ENCODE measurements at regions not wholly inside any gene's neighbourhood (a gene's known extent, or its start where the extent isn't known, plus 50 kb on each side); places are given as distances from the start of the nearest gene placed in this dataset.

GRCh38 chr1:230490436-230490835 is 64.3 kb upstream of the PGBD5 start:
- TF ChIP-seq CHD2 (IDR thresholded peaks at IDR 0.05; ENCODE audit: low read length, partially characterized antibody), result no peak
- TF ChIP-seq, protein P1, sequence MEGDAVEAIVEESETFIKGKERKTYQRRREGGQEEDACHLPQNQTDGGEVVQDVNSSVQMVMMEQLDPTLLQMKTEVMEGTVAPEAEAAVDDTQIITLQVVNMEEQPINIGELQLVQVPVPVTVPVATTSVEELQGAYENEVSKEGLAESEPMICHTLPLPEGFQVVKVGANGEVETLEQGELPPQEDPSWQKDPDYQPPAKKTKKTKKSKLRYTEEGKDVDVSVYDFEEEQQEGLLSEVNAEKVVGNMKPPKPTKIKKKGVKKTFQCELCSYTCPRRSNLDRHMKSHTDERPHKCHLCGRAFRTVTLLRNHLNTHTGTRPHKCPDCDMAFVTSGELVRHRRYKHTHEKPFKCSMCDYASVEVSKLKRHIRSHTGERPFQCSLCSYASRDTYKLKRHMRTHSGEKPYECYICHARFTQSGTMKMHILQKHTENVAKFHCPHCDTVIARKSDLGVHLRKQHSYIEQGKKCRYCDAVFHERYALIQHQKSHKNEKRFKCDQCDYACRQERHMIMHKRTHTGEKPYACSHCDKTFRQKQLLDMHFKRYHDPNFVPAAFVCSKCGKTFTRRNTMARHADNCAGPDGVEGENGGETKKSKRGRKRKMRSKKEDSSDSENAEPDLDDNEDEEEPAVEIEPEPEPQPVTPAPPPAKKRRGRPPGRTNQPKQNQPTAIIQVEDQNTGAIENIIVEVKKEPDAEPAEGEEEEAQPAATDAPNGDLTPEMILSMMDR (IDR thresholded peaks at IDR 0.05), result no peak
- TF ChIP-seq FOSL2 (IDR thresholded peaks at IDR 0.05; ENCODE audit: borderline replicate concordance, low read depth), result no peak
- TF ChIP-seq RAD21 (IDR thresholded peaks at IDR 0.05; ENCODE audit: low read length), result no peak
- TF ChIP-seq MEF2A (IDR thresholded peaks at IDR 0.05; ENCODE audit: borderline replicate concordance, low read depth), result no peak
- TF ChIP-seq TCF12 (IDR thresholded peaks at IDR 0.05), result no peak
- no peak for TF ChIP-seq REST (IDR thresholded peaks at IDR 0.05; ENCODE audit: low read depth, low read length)
